ENCODE measurements at regions not wholly inside any gene's neighbourhood (a gene's known extent, or its start where the extent isn't known, plus 50 kb on each side); places are given as distances from the start of the nearest gene placed in this dataset.

GRCh38 chr6:104284872-104285271 lies 574.8 kb downstream of the HACE1 start:
- TF ChIP-seq CHD2 (IDR thresholded peaks at IDR 0.05; ENCODE audit: low read length), result no peak
- TF ChIP-seq CTCF (IDR thresholded peaks at IDR 0.05; ENCODE audit: control extremely low read depth in 1 of 3, insufficient read depth in 1 of 3, low read depth in 1 of 3, low read length in 3 of 3), result no peak
- no peak for TF ChIP-seq POLR2A (IDR thresholded peaks at IDR 0.05; ENCODE audit: control extremely low read depth in 1 of 2, low read depth in 2 of 2, low read length in 2 of 2)
- no peak for TF ChIP-seq ATF2 (IDR thresholded peaks at IDR 0.05; ENCODE audit: low read length)
- TF ChIP-seq RXRA (IDR thresholded peaks at IDR 0.05; ENCODE audit: insufficient read depth, low read depth, low read length), result no peak
- no peak for TF ChIP-seq EZH2 (IDR thresholded peaks at IDR 0.05; ENCODE audit: low read depth, low read length, severe bottlenecking)
- no peak for TF ChIP-seq SUZ12 (IDR thresholded peaks at IDR 0.05; ENCODE audit: low read length)
- no peak for TF ChIP-seq RAD21 (IDR thresholded peaks at IDR 0.05 in 1 of 2, conservative IDR thresholded peaks at IDR 0.05 in 1 of 2; ENCODE audit: low read depth in 2 of 2, low read length in 2 of 2)
- TF ChIP-seq EP300 (IDR thresholded peaks at IDR 0.05; ENCODE audit: borderline replicate concordance in 1 of 2, low read depth in 2 of 2, low read length in 2 of 2), result no peak
- TF ChIP-seq SIN3A (conservative IDR thresholded peaks at IDR 0.05 in 1 of 2, IDR thresholded peaks at IDR 0.05 in 1 of 2; ENCODE audit: low read depth in 1 of 2, low read length in 2 of 2), result no peak
- TF ChIP-seq SP1 (IDR thresholded peaks at IDR 0.05; ENCODE audit: low read depth, low read length), result no peak

All from H1 (cell line).